22Rv1 (cell line): ENCODE measurements at regions not wholly inside any gene's neighbourhood (a gene's known extent, or its start where the extent isn't known, plus 50 kb on each side); places are given as distances from the start of the nearest gene placed in this dataset.

ENCODE experiments used
- CTCF ChIP-seq: fragments of 450-650 bp; IDR thresholded peaks from 2 replicates; pipeline ENCODE4 v1.5.1; 2017; ENCODE audit warnings: mild to moderate bottlenecking
- ZFX ChIP-seq: fragments of 450-650 bp; IDR thresholded peaks from 2 replicates; pipeline ENCODE4 v1.6.1; 2017; ENCODE audit warnings: antibody characterized with exemption, borderline replicate concordance

GRCh38 chr3:147007736-147008245, 398.6 kb downstream of the ZIC4 start:
- TF ChIP-seq ZFX (no peak), CTCF (no peak)
